GM18951 (cell line): ENCODE measurements at regions not wholly inside any gene's neighbourhood (a gene's known extent, or its start where the extent isn't known, plus 50 kb on each side); places are given as distances from the start of the nearest gene placed in this dataset.
"Not testable (repeated sequence)": the region's sequence is repeated elsewhere in the genome, so short reads cannot be mapped to it uniquely, and the experiment has no call there.

Experiments used
- POLR2A ChIP-seq: IDR thresholded peaks from 4 replicates; pipeline ENCODE4 v1.6.1; 2011; ENCODE audit warnings: mild to moderate bottlenecking; ENCODE audit not compliant: insufficient read length, insufficient read depth; ENCODE audit errors: extremely low read depth
- in situ Hi-C: fragments of 300-500 bp; cut with MboI; formaldehyde crosslinking; loops from one replicate; pipeline ENCODE4 v1.12.0; 2022; ENCODE audit warnings: low sequenced_read_pairs, mixed read lengths, inconsistent platforms; ENCODE audit not compliant: unreplicated experiment

GRCh38 chr4:38400946-38401345, 263.1 kb upstream of the KLF3 start:
- in situ Hi-C loops: no loop called here
- no peak for TF ChIP-seq POLR2A

- in situ Hi-C loops: no loop called here
- TF ChIP-seq POLR2A: no peak
These were observed 257.8 kb upstream of the KLF3 start for GRCh38 chr4:38406243-38406642.

- in situ Hi-C loops: no loop called here
- no peak for TF ChIP-seq POLR2A
These were observed 254.1 kb upstream of the KLF3 start for GRCh38 chr4:38409852-38410251.

- no peak for TF ChIP-seq POLR2A
- in situ Hi-C loops: no loop called here
These were observed 252.9 kb upstream of the KLF3 start for GRCh38 chr4:38411092-38411491.

- in situ Hi-C loops: no loop called here
- no peak for TF ChIP-seq POLR2A
These were observed 251.9 kb upstream of the KLF3 start for GRCh38 chr4:38411981-38412536.

- TF ChIP-seq POLR2A: no peak
- in situ Hi-C loops: no loop called here
These were observed 250.3 kb upstream of the KLF3 start for GRCh38 chr4:38413524-38414341.

- in situ Hi-C loops: no loop called here
- no peak for TF ChIP-seq POLR2A
These were observed 249.6 kb upstream of the KLF3 start for GRCh38 chr4:38414410-38414809.

- no peak for TF ChIP-seq POLR2A
- in situ Hi-C loops: no loop called here
These were observed 248.3 kb upstream of the KLF3 start for GRCh38 chr4:38415682-38416081.

- in situ Hi-C loops: no loop called here
- TF ChIP-seq POLR2A: no peak
These were observed 247.5 kb upstream of the KLF3 start for GRCh38 chr4:38416450-38417014.

- in situ Hi-C loops: not testable (repeated sequence)
These were observed 243.7 kb upstream of the KLF3 start for GRCh38 chr4:38420254-38420653.

GRCh38 chr4:38422850-38423249, 241.1 kb upstream of the KLF3 start:
- in situ Hi-C loops: no loop called here
- no peak for TF ChIP-seq POLR2A

- in situ Hi-C loops: no loop called here
- TF ChIP-seq POLR2A: no peak
These were observed 239.7 kb upstream of the KLF3 start for GRCh38 chr4:38424151-38424871.

GRCh38 chr4:38426532-38426931, 237.5 kb upstream of the KLF3 start:
- in situ Hi-C loops: no loop called here
- TF ChIP-seq POLR2A: no peak
